ENCODE measurements at regions not wholly inside any gene's neighbourhood (a gene's known extent, or its start where the extent isn't known, plus 50 kb on each side); places are given as distances from the start of the nearest gene placed in this dataset.

GRCh38 chr5:135211791-135212190 lies 177.8 kb upstream of the PITX1 start:
- no peak for TF ChIP-seq CTCF (conservative IDR thresholded peaks at IDR 0.05; ENCODE audit: low read length)
- no peak for TF ChIP-seq EZH2phosphoT487 (IDR thresholded peaks at IDR 0.05; ENCODE audit: borderline replicate concordance)
